HG03432 (cell line): ENCODE measurements at regions not wholly inside any gene's neighbourhood (a gene's known extent, or its start where the extent isn't known, plus 50 kb on each side); places are given as distances from the start of the nearest gene placed in this dataset.

Source experiments
- ATAC-seq: cut with Tn5 transposase; IDR thresholded peaks from one replicate; pipeline ENCODE4 v1.9.1; 2021; ENCODE audit warnings: mild to moderate bottlenecking, moderate library complexity; ENCODE audit not compliant: unreplicated experiment

- no peak for ATAC-seq
These were observed 526.8 kb upstream of the TBL1XR1 start for GRCh38 chr3:177724020-177724638.

GRCh38 chr3:177725165-177725564 is 527.9 kb upstream of the TBL1XR1 start:
- no peak for ATAC-seq

- no peak for ATAC-seq
These were observed 529.5 kb upstream of the TBL1XR1 start for GRCh38 chr3:177726807-177727206.

GRCh38 chr3:177729956-177730681 is 532.8 kb upstream of the TBL1XR1 start:
- ATAC-seq: no peak

GRCh38 chr3:177730814-177731213 is 533.5 kb upstream of the TBL1XR1 start:
- no peak for ATAC-seq

- ATAC-seq: no peak
These were observed 534.5 kb upstream of the TBL1XR1 start for GRCh38 chr3:177731644-177732268.

GRCh38 chr3:177733233-177733632 is 536.0 kb upstream of the TBL1XR1 start:
- ATAC-seq: no peak

GRCh38 chr3:177733936-177734335 is 536.7 kb upstream of the TBL1XR1 start:
- no peak for ATAC-seq

- no peak for ATAC-seq
These were observed 538.1 kb upstream of the TBL1XR1 start for GRCh38 chr3:177735431-177735830.

GRCh38 chr3:177739461-177739860 is 542.2 kb upstream of the TBL1XR1 start:
- ATAC-seq: no peak

GRCh38 chr3:177740254-177740653 is 543.0 kb upstream of the TBL1XR1 start:
- ATAC-seq: no peak

GRCh38 chr3:177742273-177742672 is 545.0 kb upstream of the TBL1XR1 start:
- ATAC-seq: peak; percentile 85

GRCh38 chr3:177743173-177743890 is 546.0 kb upstream of the TBL1XR1 start:
- ATAC-seq: no peak

- no peak for ATAC-seq
These were observed 547.8 kb upstream of the TBL1XR1 start for GRCh38 chr3:177744873-177745606.

GRCh38 chr3:177745607-177746005 is 548.3 kb upstream of the TBL1XR1 start:
- no peak for ATAC-seq

GRCh38 chr3:177746337-177746933 is 549.2 kb upstream of the TBL1XR1 start:
- no peak for ATAC-seq

GRCh38 chr3:177749836-177750235 is 552.6 kb upstream of the TBL1XR1 start:
- no peak for ATAC-seq

GRCh38 chr3:177750436-177750835 is 553.2 kb upstream of the TBL1XR1 start:
- ATAC-seq: no peak

- ATAC-seq: no peak
These were observed 554.5 kb upstream of the TBL1XR1 start for GRCh38 chr3:177751770-177752169.

- ATAC-seq: no peak
These were observed 555.5 kb upstream of the TBL1XR1 start for GRCh38 chr3:177752831-177753230.
